Keratinocyte (primary cell): ENCODE measurements at regions not wholly inside any gene's neighbourhood (a gene's known extent, or its start where the extent isn't known, plus 50 kb on each side); places are given as distances from the start of the nearest gene placed in this dataset.

Source experiments
- DNase-seq: peaks from one replicate; pipeline ENCODE4 v3.0.0-alpha.2; 2011; ENCODE audit warnings: low read depth, missing footprints, low spot score
- FAIRE-seq: peaks from 2 replicates; lab custom pipeline; 2011; peaks lifted over from hg19 to GRCh38; lab: Jason Lieb, UNC
- H2AFZ ChIP-seq: 2 replicates; pipeline ENCODE4 v1.6.0; 2012; ENCODE audit warnings: low read length, control low read depth, inconsistent platforms; ENCODE audit not compliant: control insufficient read depth
- H3K27ac ChIP-seq: 2 replicates; pipeline ENCODE4 v1.5.1; 2011; ENCODE audit warnings: low read length; ENCODE audit not compliant: control insufficient read depth, insufficient read depth
- H3K27me3 ChIP-seq: 3 replicates; pipeline ENCODE4 v1.6.0; 2011; ENCODE audit warnings: low read length; ENCODE audit not compliant: control insufficient read depth, insufficient read depth; ENCODE audit errors: extremely low read depth
- H3K36me3 ChIP-seq, 2 experiments: 2 replicates in 1 of 2; 3 replicates in 1 of 2; pipeline ENCODE4 v1.5.1; 2011; ENCODE audit warnings: low read length in 2 of 2, mild to moderate bottlenecking in 1 of 2; ENCODE audit not compliant: control insufficient read depth in 2 of 2, insufficient read depth in 2 of 2; ENCODE audit errors: extremely low read depth in 1 of 2
- H3K4me1 ChIP-seq: 3 replicates; pipeline ENCODE4 v1.5.1; 2011; ENCODE audit warnings: low read length; ENCODE audit not compliant: control insufficient read depth, insufficient read depth; ENCODE audit errors: extremely low read depth
- H3K4me2 ChIP-seq: 3 replicates; pipeline ENCODE4 v1.6.0; 2011; ENCODE audit warnings: low read depth, low read length; ENCODE audit not compliant: control insufficient read depth, insufficient read depth; ENCODE audit errors: extremely low read depth
- H3K4me3 ChIP-seq, 3 experiments: fragments of 200-600 bp in 1 of 3; sonication (generic) in 1 of 3; 2 replicates in 2 of 3; 3 replicates in 1 of 3; pipeline ENCODE4 v1.5.1; 2011 to 2016; ENCODE audit warnings: low read length in 3 of 3, mild to moderate bottlenecking in 3 of 3, control low read depth in 2 of 3, inconsistent platforms in 1 of 3, low read depth in 1 of 3, mixed read lengths in 1 of 3, mixed run types in 1 of 3, moderate library complexity in 1 of 3; ENCODE audit not compliant: control insufficient read depth in 2 of 3, insufficient read depth in 2 of 3; ENCODE audit errors: extremely low read depth in 1 of 3
- H3K79me2 ChIP-seq: 2 replicates; pipeline ENCODE4 v1.6.0; 2012; ENCODE audit warnings: low read length; ENCODE audit not compliant: control insufficient read depth, insufficient read depth
- H3K9ac ChIP-seq: 3 replicates; pipeline ENCODE4 v1.6.0; 2011; ENCODE audit warnings: low read length; ENCODE audit not compliant: control insufficient read depth, insufficient read depth; ENCODE audit errors: extremely low read depth
- H3K9me1 ChIP-seq: 3 replicates; pipeline ENCODE4 v1.6.0; 2011; ENCODE audit warnings: low read length; ENCODE audit not compliant: control insufficient read depth, insufficient read depth; ENCODE audit errors: extremely low read depth
- H3K9me3 ChIP-seq: 2 replicates; pipeline ENCODE4 v1.5.1; 2012; ENCODE audit warnings: low read depth, low read length; ENCODE audit not compliant: control insufficient read depth
- H4K20me1 ChIP-seq: 3 replicates; pipeline ENCODE4 v1.6.0; 2011; ENCODE audit warnings: low read length; ENCODE audit not compliant: control insufficient read depth, insufficient read depth; ENCODE audit errors: extremely low read depth
- CTCF ChIP-seq, 3 experiments: IDR thresholded peaks in 1 of 3; conservative IDR thresholded peaks in 1 of 3; optimal IDR thresholded peaks in 1 of 3; 2 replicates in 2 of 3; 3 replicates in 1 of 3; pipeline versions ENCODE3 to v1.5.1; 2011; ENCODE audit warnings: low read length in 3 of 3, mild to moderate bottlenecking in 3 of 3, moderate library complexity in 2 of 3, control low read depth in 1 of 3, inconsistent platforms in 1 of 3; ENCODE audit not compliant: insufficient read depth in 2 of 3; ENCODE audit errors: extremely low read depth in 1 of 3
- EZH2 ChIP-seq: IDR thresholded peaks from one replicate; pipeline ENCODE4 v1.6.1; 2012; ENCODE audit warnings: inconsistent platforms, mild to moderate bottlenecking, low read length, moderate library complexity
- dilution Hi-C: fragments of 300-500 bp; cut with MboI; formaldehyde crosslinking; loops from one replicate; pipeline ENCODE4 v1.7.0; 2020; ENCODE audit warnings: low sequenced_read_pairs; ENCODE audit not compliant: extremely low pct_ligation_motif_present

DNA sequence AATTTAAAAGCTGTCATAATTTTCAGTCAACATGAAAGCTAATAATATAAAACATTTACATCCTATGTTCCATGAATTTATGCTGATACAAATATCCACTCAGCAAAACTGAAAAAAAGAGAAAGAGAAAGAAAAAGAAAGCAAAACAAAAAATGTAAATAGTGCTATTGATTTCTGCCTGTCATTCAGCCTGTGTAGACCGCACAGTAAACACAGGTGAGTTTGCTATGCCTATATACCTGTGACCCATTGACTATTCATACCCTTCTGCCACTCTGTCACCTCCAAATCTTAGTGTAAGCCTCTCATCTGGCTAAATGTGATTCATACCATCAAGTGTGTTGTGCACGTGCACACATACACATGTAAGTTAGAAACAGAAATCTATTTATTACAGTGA, 359.0 kb upstream of the RORB start:
- Histone ChIP-seq H3K9ac (no peak overlapping the region), H3K27ac (no peak overlapping the region), H3K79me2 (no peaks in the 10 kb centered on the region), H3K4me2 (no peak overlapping the region), H3K27me3 (no peaks in the 10 kb centered on the region), H2AFZ (no peak overlapping the region), H3K4me3 (no peak overlapping the region), H3K36me3 (no peaks in the 10 kb centered on the region), H4K20me1 (no peaks in the 10 kb centered on the region), H3K9me3 (no peaks in the 10 kb centered on the region), H3K9me1 (no peaks in the 10 kb centered on the region), H3K4me1 (no peaks in the 10 kb centered on the region)
- dilution Hi-C loops: no loop called here
- no peak for TF ChIP-seq EZH2
- no peak for TF ChIP-seq CTCF (optimal IDR thresholded peaks at IDR 0.05 in 1 of 3, IDR thresholded peaks at IDR 0.05 in 1 of 3, conservative IDR thresholded peaks at IDR 0.05 in 1 of 3; ENCODE audit: extremely low read depth in 1 of 3, insufficient read depth in 2 of 3, low read length in 3 of 3)
- no peak for FAIRE-seq
- DNase-seq: no peak

GRCh38 chr9:74140141-74140540, 357.0 kb upstream of the RORB start:
- Histone ChIP-seq H4K20me1 (no peaks in the 10 kb centered on the region), H3K9me3 (no peaks in the 10 kb centered on the region), H3K36me3 (no peaks in the 10 kb centered on the region), H2AFZ (no peak overlapping the region), H3K27me3 (no peaks in the 10 kb centered on the region), H3K79me2 (no peaks in the 10 kb centered on the region), H3K4me3 (no peak overlapping the region), H3K4me1 (no peaks in the 10 kb centered on the region), H3K27ac (no peak overlapping the region), H3K4me2 (no peak overlapping the region), H3K9ac (no peak overlapping the region), H3K9me1 (no peaks in the 10 kb centered on the region)
- DNase-seq: no peak
- dilution Hi-C loops: no loop called here
- no peak for TF ChIP-seq CTCF (optimal IDR thresholded peaks at IDR 0.05 in 1 of 3, IDR thresholded peaks at IDR 0.05 in 1 of 3, conservative IDR thresholded peaks at IDR 0.05 in 1 of 3; ENCODE audit: extremely low read depth in 1 of 3, insufficient read depth in 2 of 3, low read length in 3 of 3)
- no peak for TF ChIP-seq EZH2
- no peak for FAIRE-seq
